KMS-11 (cell line): ENCODE measurements at regions not wholly inside any gene's neighbourhood (a gene's known extent, or its start where the extent isn't known, plus 50 kb on each side); places are given as distances from the start of the nearest gene placed in this dataset.
"Not testable (repeated sequence)": the region's sequence is repeated elsewhere in the genome, so short reads cannot be mapped to it uniquely, and the experiment has no call there.

Experiments used
- H2AFZ ChIP-seq: fragments of 200-600 bp; sonication (generic); 2 replicates; pipeline ENCODE4 v1.6.1; 2016; ENCODE audit warnings: antibody characterized with exemption, mixed run types, low read depth
- H3K27ac ChIP-seq: fragments of 200-600 bp; sonication (generic); 2 replicates; pipeline ENCODE4 v1.6.1; 2016; ENCODE audit warnings: mild to moderate bottlenecking, mixed run types
- H3K27me3 ChIP-seq: fragments of 200-600 bp; sonication (generic); 2 replicates; pipeline ENCODE4 v1.6.1; 2017; ENCODE audit warnings: mild to moderate bottlenecking, low read depth, mixed run types, moderate library complexity; ENCODE audit not compliant: insufficient read depth
- H3K36me3 ChIP-seq: fragments of 200-600 bp; sonication (generic); 2 replicates; pipeline ENCODE4 v1.6.1; 2017; ENCODE audit warnings: mild to moderate bottlenecking, mixed run types; ENCODE audit not compliant: insufficient read depth
- H3K4me1 ChIP-seq: fragments of 200-600 bp; sonication (generic); 2 replicates; pipeline ENCODE4 v1.6.1; 2016; ENCODE audit warnings: mild to moderate bottlenecking, low read depth, mixed run types; ENCODE audit not compliant: poor library complexity, severe bottlenecking
- H3K4me2 ChIP-seq: fragments of 200-600 bp; sonication (generic); 2 replicates; pipeline ENCODE4 v1.7.0; 2016; ENCODE audit warnings: mild to moderate bottlenecking, mixed run types
- H3K4me3 ChIP-seq: fragments of 200-600 bp; sonication (generic); IDR thresholded peaks from 2 replicates; pipeline ENCODE4 v1.6.1; 2017; ENCODE audit warnings: low read depth, low read length, mixed read lengths; ENCODE audit not compliant: insufficient read depth
- H3K79me2 ChIP-seq: fragments of 200-600 bp; sonication (generic); 2 replicates; pipeline ENCODE4 v1.6.1; 2016; ENCODE audit warnings: low read depth, mixed run types; ENCODE audit not compliant: insufficient read depth
- H3K9ac ChIP-seq: fragments of 200-600 bp; sonication (generic); 2 replicates; pipeline ENCODE4 v1.6.1; 2016; ENCODE audit warnings: mild to moderate bottlenecking, mixed run types
- H4K20me1 ChIP-seq: fragments of 200-600 bp; sonication (generic); 2 replicates; pipeline ENCODE4 v1.6.1; 2016; ENCODE audit warnings: mild to moderate bottlenecking, mixed run types; ENCODE audit not compliant: insufficient read depth
- TF ChIP-seq, protein P1 (sequence below): fragments of 200-600 bp; sonication (generic); conservative IDR thresholded peaks from 2 replicates; pipeline ENCODE4 v1.6.1; 2017; ENCODE audit warnings: low read depth, mild to moderate bottlenecking, antibody characterized with exemption, low read length, moderate library complexity, mixed read lengths

DNA sequence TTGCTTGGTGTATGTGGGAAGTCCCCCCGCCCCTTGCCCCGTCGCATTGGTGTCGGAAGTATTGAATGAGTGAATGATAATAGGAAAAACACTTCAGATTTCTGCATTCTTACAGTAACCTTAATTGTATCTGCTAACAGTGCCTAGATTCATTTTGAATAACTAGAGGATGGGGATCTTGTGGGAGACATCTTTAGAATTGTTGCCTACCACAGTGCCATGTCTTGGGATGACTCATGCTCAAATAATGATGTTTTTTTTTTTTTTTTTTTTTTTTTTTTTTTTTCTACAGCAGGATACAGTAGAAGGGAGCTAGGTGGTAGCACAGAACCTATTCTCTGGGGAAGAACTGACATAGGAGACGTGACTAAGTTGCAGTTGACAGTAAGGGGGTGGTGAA is 237.9 kb downstream of the USP25 start:
- no peaks in the 10 kb centered on the region for H4K20me1 ChIP-seq
- H3K4me1 ChIP-seq = no peaks in the 10 kb centered on the region
- H3K79me2 ChIP-seq = no peaks in the 10 kb centered on the region
- H3K36me3 ChIP-seq = no peaks in the 10 kb centered on the region
- H2AFZ ChIP-seq = no peak overlapping the region
- no peak overlapping the region for H3K27ac ChIP-seq
- TF ChIP-seq, protein P1, sequence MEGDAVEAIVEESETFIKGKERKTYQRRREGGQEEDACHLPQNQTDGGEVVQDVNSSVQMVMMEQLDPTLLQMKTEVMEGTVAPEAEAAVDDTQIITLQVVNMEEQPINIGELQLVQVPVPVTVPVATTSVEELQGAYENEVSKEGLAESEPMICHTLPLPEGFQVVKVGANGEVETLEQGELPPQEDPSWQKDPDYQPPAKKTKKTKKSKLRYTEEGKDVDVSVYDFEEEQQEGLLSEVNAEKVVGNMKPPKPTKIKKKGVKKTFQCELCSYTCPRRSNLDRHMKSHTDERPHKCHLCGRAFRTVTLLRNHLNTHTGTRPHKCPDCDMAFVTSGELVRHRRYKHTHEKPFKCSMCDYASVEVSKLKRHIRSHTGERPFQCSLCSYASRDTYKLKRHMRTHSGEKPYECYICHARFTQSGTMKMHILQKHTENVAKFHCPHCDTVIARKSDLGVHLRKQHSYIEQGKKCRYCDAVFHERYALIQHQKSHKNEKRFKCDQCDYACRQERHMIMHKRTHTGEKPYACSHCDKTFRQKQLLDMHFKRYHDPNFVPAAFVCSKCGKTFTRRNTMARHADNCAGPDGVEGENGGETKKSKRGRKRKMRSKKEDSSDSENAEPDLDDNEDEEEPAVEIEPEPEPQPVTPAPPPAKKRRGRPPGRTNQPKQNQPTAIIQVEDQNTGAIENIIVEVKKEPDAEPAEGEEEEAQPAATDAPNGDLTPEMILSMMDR = no peak
- no peak overlapping the region for H3K9ac ChIP-seq
- no peak overlapping the region for H3K4me3 ChIP-seq
- H3K4me2 ChIP-seq = no peak overlapping the region
- no peaks in the 10 kb centered on the region for H3K27me3 ChIP-seq

DNA sequence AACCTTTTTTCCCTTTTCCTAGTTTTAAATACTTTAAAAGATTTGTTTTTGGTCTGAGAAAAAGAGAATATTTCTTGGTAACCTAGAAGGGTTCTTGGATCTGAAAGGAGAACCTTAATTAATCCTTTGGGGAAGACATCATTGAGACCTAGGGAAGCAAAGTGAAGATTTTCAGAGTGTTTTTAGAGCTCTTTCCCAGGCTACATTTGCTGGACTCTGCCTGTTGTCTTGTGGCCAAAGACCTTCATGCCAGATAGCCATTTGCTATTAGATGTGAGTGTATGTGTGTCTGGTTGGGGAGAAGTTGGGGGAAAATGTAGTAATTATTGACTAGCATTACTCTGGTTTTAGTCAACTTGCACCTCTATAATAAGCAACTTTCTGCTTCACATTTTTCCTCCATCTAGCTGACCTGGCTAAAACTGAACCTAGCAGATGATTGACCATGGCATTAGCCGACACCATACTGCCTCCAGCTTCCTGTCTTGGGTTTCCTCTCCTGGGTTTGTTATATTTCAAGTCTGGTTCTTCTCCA is 239.1 kb downstream of the USP25 start:
- TF ChIP-seq, protein P1 = no peak
- H3K79me2 ChIP-seq = no peaks in the 10 kb centered on the region
- no peak overlapping the region for H3K27ac ChIP-seq
- no peaks in the 10 kb centered on the region for H3K27me3 ChIP-seq
- H3K4me2 ChIP-seq = no peak overlapping the region
- H4K20me1 ChIP-seq = no peaks in the 10 kb centered on the region
- no peaks in the 10 kb centered on the region for H3K4me1 ChIP-seq
- no peak overlapping the region for H2AFZ ChIP-seq
- H3K36me3 ChIP-seq = no peaks in the 10 kb centered on the region
- no peak overlapping the region for H3K9ac ChIP-seq
- no peak overlapping the region for H3K4me3 ChIP-seq

DNA sequence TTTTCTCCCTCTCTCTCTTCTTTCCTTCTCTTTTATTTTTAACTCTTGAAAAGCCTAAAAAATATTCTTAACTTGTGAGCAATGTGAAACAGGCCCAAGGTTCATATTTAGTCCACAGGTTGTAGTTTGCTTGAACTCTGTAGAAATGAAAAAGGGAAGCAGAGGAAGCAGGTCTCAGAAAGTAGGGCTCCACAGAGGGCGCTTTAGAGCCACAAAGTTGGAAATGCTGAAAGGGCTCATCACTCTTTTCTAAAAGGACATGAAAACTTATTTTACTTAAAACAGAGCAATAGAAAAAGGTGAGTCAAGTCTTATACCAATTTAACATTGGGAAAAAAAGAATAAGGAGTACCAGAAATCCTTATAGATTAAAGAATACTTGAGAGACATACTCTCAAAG is 247.0 kb downstream of the USP25 start:
- H3K4me3 ChIP-seq = no peak overlapping the region
- H4K20me1 ChIP-seq = no peaks in the 10 kb centered on the region
- no peak overlapping the region for H3K27ac ChIP-seq
- no peaks in the 10 kb centered on the region for H3K4me1 ChIP-seq
- no peak overlapping the region for H2AFZ ChIP-seq
- no peak overlapping the region for H3K9ac ChIP-seq
- H3K79me2 ChIP-seq = no peaks in the 10 kb centered on the region
- no peaks in the 10 kb centered on the region for H3K36me3 ChIP-seq
- H3K27me3 ChIP-seq = no peaks in the 10 kb centered on the region
- TF ChIP-seq, protein P1 = peak; percentile 53; the same call in 1 of the 2 replicates
- H3K4me2 ChIP-seq = no peak overlapping the region

DNA sequence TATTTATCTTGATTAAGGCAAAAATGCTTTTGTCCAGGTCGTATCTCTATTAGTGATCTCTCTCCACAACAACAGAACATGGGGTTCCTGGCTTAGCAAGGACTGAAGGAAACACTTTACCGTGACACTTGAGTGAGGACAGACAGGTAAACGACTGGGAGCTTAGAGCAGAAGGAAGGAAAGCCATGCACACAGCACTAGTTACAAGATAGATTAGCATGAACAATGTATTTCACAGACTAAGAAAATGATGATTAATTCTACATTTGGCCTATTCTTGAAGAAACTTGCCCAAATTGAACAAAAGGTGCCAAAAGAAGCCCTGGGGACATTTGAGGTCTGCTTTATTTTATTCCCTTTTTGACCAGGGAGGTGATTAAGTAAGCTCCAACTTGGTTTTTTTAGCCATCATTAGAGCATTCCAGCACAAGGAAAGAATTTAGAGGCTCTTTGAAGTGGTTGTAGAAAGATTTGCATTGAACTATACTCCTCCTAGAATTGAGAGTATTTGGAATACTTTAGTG is 248.5 kb downstream of the USP25 start:
- Histone ChIP-seq H3K27ac (no peak overlapping the region), H3K27me3 (no peaks in the 10 kb centered on the region), H4K20me1 (no peaks in the 10 kb centered on the region), H3K79me2 (no peaks in the 10 kb centered on the region), H2AFZ (no peak overlapping the region), H3K9ac (no peak overlapping the region), H3K4me3 (no peak overlapping the region), H3K36me3 (no peaks in the 10 kb centered on the region), H3K4me1 (no peaks in the 10 kb centered on the region), H3K4me2 (no peak overlapping the region)
- TF ChIP-seq, protein P1 = no peak

DNA sequence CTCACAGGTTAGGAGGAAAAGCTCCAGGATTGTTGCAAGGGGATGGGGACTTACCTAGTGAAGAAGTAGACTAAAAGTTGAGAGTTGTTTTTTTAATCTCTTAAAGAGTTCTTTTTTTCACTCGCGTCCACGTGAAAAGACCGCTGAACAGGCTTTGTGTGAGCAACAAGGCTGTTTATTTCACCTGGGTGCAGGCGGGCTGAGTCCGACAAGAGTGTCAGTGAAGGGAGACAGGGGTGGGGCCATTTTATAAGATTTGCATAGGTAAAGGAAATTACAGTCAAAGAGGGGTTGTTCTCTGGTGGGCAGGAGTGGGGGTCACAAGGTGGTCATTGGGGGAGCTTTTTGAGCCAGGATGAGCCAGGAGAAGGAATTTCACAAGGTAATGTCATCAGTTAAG is 249.7 kb downstream of the USP25 start:
- H3K9ac ChIP-seq, H4K20me1 ChIP-seq, H3K27ac ChIP-seq: not testable (repeated sequence)

More for the DNA sequence above, 249.7 kb downstream of the USP25 start:
- not testable (repeated sequence) for H3K36me3 ChIP-seq, H3K4me3 ChIP-seq, H2AFZ ChIP-seq, H3K79me2 ChIP-seq, H3K27me3 ChIP-seq, H3K4me1 ChIP-seq, H3K4me2 ChIP-seq
